Stimulated activated CD4-positive, alpha-beta T cell treated with anti-CD3 and anti-CD28 coated beads, Interleukin-15, amount 100 ng/mL, for 48 hours (primary cell): ENCODE measurements at regions not wholly inside any gene's neighbourhood (a gene's known extent, or its start where the extent isn't known, plus 50 kb on each side); places are given as distances from the start of the nearest gene placed in this dataset.

Source experiments
- DNase-seq, 2 donors: peaks; one replicate each; pipeline ENCODE4 v3.0.0-alpha.2; 2020; ENCODE audit warnings: low read depth in 2 of 2

- DNase-seq, result no peak
Observed at GRCh38 chr11:37519781-37520180, 921.7 kb upstream of the RAG2 start.

- no peak for DNase-seq
Observed at GRCh38 chr11:37512156-37512780, 914.2 kb upstream of the RAG2 start.

DNA sequence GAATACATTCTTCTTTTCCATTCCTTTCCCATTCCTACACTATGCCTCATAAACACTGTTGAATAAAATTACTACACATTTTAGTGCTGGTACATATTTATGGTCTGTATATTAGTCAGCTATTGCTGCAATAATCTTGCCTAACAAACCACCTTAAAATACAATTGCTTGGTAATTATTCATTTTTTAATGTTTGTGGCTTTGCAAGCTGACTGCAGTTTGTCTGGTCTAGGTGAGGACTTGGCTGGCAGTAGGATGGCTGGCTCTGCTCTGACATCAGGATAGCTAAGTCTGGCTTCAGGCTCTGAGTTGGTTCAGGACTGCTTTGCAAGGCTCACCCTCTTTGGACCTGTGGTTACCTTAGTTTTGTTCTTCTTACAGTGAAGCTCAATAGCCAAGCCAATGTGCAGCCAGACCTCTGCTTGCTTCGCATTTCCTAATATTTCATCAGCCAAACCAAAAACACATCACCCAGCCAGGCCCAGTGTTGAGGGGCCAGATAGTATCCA, 913.4 kb upstream of the RAG2 start:
- no peak for DNase-seq

DNA sequence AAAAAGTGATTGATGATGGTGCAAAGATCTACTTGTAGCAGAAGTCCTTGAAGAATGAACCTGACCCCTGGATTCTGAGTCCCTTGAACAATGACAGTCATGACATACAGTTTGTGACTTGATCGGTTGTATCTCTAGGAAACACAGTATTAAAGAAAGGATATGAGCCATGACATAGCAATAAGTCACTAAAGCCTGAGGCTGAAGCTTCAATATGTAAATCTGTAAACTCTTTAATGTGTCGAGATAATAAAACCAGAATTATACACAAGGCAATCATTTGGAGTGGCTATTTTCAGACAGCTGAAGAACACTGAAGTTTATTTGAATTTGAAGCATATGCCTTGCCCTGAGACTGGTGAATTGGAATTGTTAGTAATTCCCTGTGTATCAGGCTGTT, 911.5 kb upstream of the RAG2 start:
- DNase-seq, result no peak

- no peak for DNase-seq
Observed at GRCh38 chr11:37506531-37506930, 908.5 kb upstream of the RAG2 start.

- no peak for DNase-seq
Observed at GRCh38 chr11:37505406-37505805, 907.4 kb upstream of the RAG2 start.

DNA sequence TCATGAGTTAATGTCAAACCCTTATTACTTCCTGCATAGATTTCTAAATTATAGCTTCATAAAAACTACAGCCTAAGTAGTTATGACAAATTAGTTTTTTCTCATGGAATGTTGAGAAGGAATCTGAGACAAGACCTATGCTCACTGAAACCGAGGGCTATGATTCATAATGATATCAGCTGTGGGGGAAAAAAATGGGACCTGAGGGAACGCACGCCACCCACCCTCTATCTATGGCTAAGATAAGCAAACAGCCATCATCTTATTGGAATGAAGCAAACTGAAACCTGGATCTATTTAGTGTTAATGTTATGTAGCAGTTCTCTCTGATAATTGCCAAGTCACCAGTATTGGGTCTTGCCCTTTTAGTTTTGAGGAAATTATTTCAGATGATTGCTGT, 906.9 kb upstream of the RAG2 start:
- no peak for DNase-seq

DNA sequence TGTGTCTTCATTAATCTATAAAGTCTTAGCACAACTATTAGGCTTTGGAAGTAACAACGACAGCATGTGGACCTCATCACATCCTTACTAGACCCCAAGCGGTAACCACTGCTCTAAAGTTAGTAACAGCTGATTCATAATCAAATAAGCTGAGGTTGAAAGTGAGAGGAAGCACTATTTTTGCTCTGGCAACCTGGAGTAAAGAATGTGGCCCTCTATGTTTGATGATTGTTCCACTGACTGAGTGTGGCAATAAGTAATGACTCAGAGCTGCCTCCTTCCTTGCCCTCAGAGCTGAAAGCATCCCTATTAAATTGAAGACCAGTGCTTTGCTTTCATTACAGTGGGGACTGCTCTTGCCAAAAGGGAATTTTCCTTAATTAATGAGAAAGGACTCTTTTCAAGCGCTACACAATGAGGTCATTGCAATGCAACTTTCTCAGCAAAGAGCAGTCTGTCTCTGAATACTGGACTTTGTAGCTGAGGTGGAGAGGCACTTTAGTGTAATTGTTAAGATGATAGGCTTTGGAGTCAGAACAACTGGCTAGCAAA, 906.1 kb upstream of the RAG2 start:
- no peak for DNase-seq

DNA sequence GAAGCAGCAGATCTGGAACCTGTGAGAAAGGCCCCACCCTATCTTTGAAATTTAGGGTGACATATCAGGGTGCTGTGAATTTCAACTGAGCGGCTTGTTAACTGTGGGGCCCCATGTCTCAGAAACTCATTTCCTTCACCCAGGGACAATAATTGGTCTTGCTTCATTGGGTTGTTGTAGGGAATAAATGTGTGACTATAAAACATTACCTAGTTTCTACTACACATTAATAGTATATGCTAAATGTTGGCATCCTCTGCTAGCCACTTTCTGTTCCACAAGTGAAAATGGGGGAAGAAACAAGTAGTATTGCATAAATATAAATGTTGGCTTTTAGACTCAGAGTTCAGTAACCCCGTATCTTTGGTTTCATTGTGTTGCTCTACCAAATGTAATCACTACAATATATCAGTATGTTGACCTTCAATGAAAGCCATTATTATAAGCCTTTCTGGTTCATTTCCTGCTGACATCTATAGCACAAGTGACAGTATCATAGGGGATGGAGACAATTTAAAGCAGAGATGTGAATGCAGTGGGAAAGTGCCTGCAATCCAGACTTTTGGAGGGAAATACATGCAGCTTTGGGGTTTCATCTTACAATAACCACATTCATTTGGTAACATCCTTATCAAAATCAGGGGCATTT, 905.5 kb upstream of the RAG2 start:
- DNase-seq, result no peak

DNA sequence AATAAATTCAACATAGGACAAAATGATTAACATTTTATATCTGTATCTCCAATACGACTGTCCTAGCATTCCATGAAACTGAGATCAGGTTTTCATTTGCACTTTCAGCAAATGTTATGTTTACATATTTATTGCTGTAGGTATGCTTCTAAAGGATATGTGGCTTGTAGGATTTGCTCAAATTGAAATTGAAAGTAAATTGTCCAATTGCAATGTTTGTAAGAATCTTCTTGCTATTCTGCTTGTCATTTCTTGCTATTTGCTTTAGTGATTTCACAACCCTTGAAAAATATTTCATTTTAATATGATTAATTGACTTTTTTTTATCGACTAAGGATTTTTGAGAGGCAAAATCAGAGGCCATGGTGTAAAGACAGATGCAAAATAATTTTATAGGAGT, 904.2 kb upstream of the RAG2 start:
- no peak for DNase-seq

DNA sequence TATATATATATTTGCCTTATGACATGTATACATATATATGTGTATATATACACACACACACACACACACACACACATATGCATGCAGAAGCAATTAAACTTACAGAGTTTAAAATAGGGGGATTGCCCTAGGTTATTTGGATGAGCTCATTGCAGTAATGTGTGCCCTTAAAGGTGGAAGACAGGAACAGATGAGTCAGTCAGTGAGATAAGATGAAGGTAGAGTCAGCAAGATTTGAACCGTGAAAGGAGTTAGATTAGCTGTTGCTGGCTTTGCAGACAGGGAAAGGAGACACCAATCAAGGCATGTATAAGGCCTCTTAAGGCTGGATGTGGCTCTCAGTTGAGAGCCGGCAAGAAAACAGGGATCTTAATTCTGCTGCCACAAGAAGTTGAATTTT, 902.4 kb upstream of the RAG2 start:
- DNase-seq, result no peak

- no peak for DNase-seq
Observed at GRCh38 chr11:37497326-37497725, 899.3 kb upstream of the RAG2 start.

DNA sequence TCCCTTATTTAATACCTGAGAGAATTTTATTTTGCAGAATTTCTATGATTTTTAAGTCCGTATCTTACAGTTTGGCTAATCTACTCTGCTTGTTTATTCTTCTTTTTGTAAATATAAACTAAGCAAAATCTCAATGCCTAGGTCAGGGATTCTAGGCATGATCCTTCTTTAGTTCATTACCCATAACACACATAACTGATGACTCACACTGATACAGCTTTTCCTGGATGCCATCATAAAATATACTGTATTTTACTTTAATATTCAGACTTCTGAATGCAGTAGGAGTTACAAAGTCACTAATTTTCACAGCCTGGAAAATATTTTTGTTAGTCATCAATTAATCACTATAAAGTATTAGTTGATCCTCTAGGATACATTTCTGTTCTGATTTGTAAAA, 898.2 kb upstream of the RAG2 start:
- no peak for DNase-seq

DNA sequence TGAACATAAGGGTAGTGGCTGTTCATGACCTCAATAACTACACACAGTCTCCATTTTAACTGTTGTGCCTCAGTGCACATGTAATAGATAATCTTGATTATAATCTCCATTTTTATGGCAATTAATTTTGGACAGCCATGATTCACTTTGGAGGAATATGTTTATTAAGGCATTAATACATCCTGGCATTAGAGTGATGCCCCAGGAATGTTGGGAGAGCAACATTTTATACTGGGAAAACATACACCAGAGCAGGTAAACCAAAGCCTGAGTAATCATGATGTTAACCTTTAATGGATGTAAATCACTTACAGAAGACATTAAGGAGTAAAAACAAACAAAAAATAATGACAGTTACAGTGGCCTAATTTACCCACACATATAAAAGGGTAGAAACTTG, 886.3 kb upstream of the RAG2 start:
- no peak for DNase-seq

GRCh38 chr11:37483761-37484160, 885.7 kb upstream of the RAG2 start:
- no peak for DNase-seq

GRCh38 chr11:37474889-37475288, 876.9 kb upstream of the RAG2 start:
- DNase-seq, result no peak

DNA sequence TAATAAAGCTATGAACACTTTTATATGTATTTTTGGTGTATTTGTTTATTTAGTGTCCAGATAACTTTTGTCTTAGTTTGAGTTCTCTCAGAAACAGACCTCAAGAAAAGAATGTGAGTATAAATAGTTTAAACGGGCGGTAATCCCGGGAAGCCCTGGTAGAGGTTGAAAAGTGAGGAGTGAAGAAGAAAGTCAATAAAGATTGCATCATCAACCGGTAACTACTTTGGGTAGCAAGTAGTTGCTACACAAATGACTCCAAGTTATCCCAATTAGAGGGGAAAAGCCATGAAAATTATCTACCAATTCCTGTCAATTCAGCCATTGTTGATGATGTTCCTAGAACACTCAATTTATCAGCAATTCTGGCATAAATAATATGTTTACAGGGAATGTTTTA, 870.3 kb upstream of the RAG2 start:
- DNase-seq, result no peak

- no peak for DNase-seq
Observed at GRCh38 chr11:37465221-37465620, 867.2 kb upstream of the RAG2 start.

DNA sequence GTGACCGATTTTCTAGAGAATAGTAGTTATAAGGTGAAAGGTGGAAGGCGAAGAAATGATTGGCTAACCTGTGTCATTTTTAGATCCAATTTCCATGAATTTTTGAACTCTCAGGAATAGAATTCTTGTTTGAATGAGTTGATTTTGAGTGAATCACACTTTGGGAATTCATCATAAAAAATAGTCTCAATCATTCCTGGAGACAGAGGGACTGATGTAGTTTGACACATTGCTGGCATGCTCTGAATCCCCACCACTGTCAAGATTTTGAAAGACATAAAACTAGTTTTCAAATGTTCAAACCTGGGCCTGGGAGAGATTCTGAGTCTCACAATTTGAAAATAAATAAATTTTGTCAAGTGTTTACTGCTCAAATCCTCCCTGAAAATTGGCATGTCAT, 861.4 kb upstream of the RAG2 start:
- no peak for DNase-seq

GRCh38 chr11:37456746-37457145, 858.7 kb upstream of the RAG2 start:
- DNase-seq, result no peak

- DNase-seq, result no peak
Observed at GRCh38 chr11:37451903-37452302, 853.9 kb upstream of the RAG2 start.

DNA sequence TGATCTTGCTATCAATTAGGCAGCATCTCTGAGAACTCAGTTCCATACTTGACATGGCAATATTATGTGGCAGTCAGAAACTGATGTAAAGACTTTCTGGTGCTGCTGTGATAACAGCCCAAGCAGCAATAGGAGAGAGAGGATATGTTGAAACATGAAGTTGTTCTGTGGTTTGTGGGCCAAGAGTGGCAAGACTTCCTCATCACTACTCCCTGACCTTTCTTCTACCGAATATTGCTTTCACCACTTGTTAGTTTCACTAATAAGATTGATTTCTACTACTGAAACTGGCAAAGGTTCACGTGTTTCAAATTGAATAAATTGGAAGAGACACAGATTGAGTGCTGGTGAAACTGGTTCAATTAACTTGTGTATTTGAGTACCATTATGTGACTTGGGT, 852.6 kb upstream of the RAG2 start:
- DNase-seq, result no peak

- DNase-seq, result no peak
Observed at GRCh38 chr11:37449146-37449545, 851.1 kb upstream of the RAG2 start.

DNA sequence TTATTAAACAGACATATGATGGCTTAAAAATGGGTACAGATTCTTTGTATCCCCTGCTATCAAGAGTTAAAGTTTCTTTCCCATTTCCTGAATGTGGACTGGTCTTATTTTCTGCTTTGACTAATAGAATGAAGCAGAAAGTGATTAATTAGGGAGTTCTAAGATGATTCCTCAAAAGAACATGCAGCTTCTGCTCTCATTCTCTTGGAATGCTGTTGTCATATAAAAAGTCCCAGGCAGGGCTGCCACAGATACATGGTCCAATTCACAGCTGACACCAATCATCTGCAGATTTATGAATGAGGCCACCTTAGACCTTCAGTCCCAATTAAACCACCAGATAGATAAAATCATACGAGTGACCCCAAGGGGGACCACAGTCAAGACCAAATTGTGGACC, 844.5 kb upstream of the RAG2 start:
- no peak for DNase-seq
